Mammary epithelial cell (primary cell): ENCODE measurements at regions not wholly inside any gene's neighbourhood (a gene's known extent, or its start where the extent isn't known, plus 50 kb on each side); places are given as distances from the start of the nearest gene placed in this dataset.
"Not testable (repeated sequence)": the region's sequence is repeated elsewhere in the genome, so short reads cannot be mapped to it uniquely, and the experiment has no call there.

Experiments used
- EZH2 ChIP-seq: IDR thresholded peaks from 2 replicates; pipeline ENCODE4 v1.6.1; 2012; ENCODE audit warnings: low read length, inconsistent platforms, borderline replicate concordance
- TF ChIP-seq, protein P1 (sequence below), 2 donors: IDR thresholded peaks in 1 of 2; conservative IDR thresholded peaks in 1 of 2; 2 replicates each; pipeline ENCODE4 v1.5.1; 2011 to 2012; ENCODE audit warnings: inconsistent platforms in 2 of 2, low read length in 2 of 2, mild to moderate bottlenecking in 2 of 2, control low read depth in 1 of 2, low read depth in 1 of 2; ENCODE audit not compliant: insufficient read depth in 1 of 2; ENCODE audit errors: extremely low read depth in 1 of 2

DNA sequence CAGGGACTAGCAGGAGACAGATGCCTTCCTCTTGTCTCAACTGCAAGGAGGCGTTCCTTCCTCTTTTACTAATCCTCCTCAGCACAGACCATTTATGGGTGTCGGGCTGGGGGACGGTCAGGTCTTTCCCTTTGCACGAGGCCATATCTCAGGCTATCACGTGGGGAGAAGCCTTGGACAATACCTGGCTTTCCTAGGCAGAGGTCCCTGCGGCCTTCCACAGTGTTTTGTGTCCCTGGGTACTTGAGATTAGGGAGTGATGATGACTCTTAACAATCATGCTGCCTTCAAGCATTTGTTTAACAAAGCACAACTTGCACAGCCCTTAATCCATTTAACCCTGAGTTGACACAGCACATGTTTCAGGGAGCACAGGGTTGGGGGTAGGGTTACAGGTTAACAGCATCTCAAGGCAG is 1238.6 kb downstream of the OLFM4 start:
- TF ChIP-seq, protein P1, sequence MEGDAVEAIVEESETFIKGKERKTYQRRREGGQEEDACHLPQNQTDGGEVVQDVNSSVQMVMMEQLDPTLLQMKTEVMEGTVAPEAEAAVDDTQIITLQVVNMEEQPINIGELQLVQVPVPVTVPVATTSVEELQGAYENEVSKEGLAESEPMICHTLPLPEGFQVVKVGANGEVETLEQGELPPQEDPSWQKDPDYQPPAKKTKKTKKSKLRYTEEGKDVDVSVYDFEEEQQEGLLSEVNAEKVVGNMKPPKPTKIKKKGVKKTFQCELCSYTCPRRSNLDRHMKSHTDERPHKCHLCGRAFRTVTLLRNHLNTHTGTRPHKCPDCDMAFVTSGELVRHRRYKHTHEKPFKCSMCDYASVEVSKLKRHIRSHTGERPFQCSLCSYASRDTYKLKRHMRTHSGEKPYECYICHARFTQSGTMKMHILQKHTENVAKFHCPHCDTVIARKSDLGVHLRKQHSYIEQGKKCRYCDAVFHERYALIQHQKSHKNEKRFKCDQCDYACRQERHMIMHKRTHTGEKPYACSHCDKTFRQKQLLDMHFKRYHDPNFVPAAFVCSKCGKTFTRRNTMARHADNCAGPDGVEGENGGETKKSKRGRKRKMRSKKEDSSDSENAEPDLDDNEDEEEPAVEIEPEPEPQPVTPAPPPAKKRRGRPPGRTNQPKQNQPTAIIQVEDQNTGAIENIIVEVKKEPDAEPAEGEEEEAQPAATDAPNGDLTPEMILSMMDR (conservative IDR thresholded peaks at IDR 0.05 in 1 of 2, IDR thresholded peaks at IDR 0.05 in 1 of 2; ENCODE audit: extremely low read depth in 1 of 2, insufficient read depth in 1 of 2, low read depth in 1 of 2, low read length in 2 of 2): not testable (repeated sequence)
- not testable (repeated sequence) for TF ChIP-seq EZH2
